DOHH2 (cell line): ENCODE measurements at regions not wholly inside any gene's neighbourhood (a gene's known extent, or its start where the extent isn't known, plus 50 kb on each side); places are given as distances from the start of the nearest gene placed in this dataset.

ENCODE experiments used
- H3F3A ChIP-seq: fragments of 200-600 bp; sonication (generic), shearing (Covaris generic); 2 replicates; pipeline ENCODE4 v1.6.0; 2016; ENCODE audit warnings: antibody characterized with exemption, mild to moderate bottlenecking; ENCODE audit not compliant: control insufficient read depth, insufficient read depth
- H3K27ac ChIP-seq: fragments of 200-600 bp; sonication (generic); 2 replicates; pipeline ENCODE4 v1.5.1; 2014; ENCODE audit warnings: low read depth, mild to moderate bottlenecking, low read length, moderate library complexity
- H3K27me3 ChIP-seq: fragments of 200-600 bp; sonication (generic); 2 replicates; pipeline ENCODE4 v1.6.1; 2014; ENCODE audit warnings: mild to moderate bottlenecking, low read length, mixed read lengths; ENCODE audit not compliant: control insufficient read depth
- H3K36me3 ChIP-seq: fragments of 200-600 bp; sonication (generic); 2 replicates; pipeline ENCODE4 v1.6.1; 2014; ENCODE audit warnings: mild to moderate bottlenecking, low read length, moderate library complexity, mixed read lengths; ENCODE audit not compliant: control insufficient read depth
- H3K4me1 ChIP-seq: fragments of 200-600 bp; sonication (generic); 2 replicates; pipeline ENCODE4 v1.6.1; 2014; ENCODE audit warnings: mild to moderate bottlenecking, low read length, mixed read lengths; ENCODE audit not compliant: control insufficient read depth
- H3K4me2 ChIP-seq: fragments of 200-600 bp; sonication (generic); 2 replicates; pipeline ENCODE4 v1.6.0; 2014; ENCODE audit warnings: mild to moderate bottlenecking, low read length, moderate library complexity
- H3K4me3 ChIP-seq: fragments of 200-600 bp; sonication (generic); 2 replicates; pipeline ENCODE4 v1.5.1; 2014; ENCODE audit warnings: mild to moderate bottlenecking, low read length, mixed read lengths
- H3K79me2 ChIP-seq: fragments of 200-600 bp; sonication (generic); 2 replicates; pipeline ENCODE4 v1.6.1; 2014; ENCODE audit warnings: mild to moderate bottlenecking, low read length, mixed read lengths; ENCODE audit not compliant: control insufficient read depth
- H3K9me2 ChIP-seq: fragments of 200-600 bp; sonication (generic); replicated peaks from 2 replicates; pipeline ENCODE4 v1.6.1; 2014; ENCODE audit warnings: mild to moderate bottlenecking, low read length, mixed read lengths; ENCODE audit not compliant: control insufficient read depth
- H3K9me3 ChIP-seq: fragments of 200-600 bp; sonication (generic); 2 replicates; pipeline ENCODE4 v1.6.1; 2014; ENCODE audit warnings: antibody characterized with exemption, low read length, mixed read lengths; ENCODE audit not compliant: control insufficient read depth, insufficient read depth
- H4K20me1 ChIP-seq: fragments of 200-600 bp; sonication (generic); 2 replicates; pipeline ENCODE4 v1.6.0; 2014; ENCODE audit warnings: low read depth, mild to moderate bottlenecking, antibody characterized with exemption, low read length, moderate library complexity; ENCODE audit not compliant: control insufficient read depth, insufficient read depth
- EZH2phosphoT487 ChIP-seq: fragments of 200-600 bp; sonication (generic); IDR thresholded peaks from 2 replicates; pipeline ENCODE4 v1.6.1; 2017; ENCODE audit warnings: borderline replicate concordance, mild to moderate bottlenecking, antibody characterized with exemption, low read length, moderate library complexity, mixed read lengths
- TF ChIP-seq, protein P1 (sequence below): fragments of 200-600 bp; sonication (generic); IDR thresholded peaks from one replicate; pipeline ENCODE4 v1.5.1; 2014; ENCODE audit warnings: antibody characterized with exemption, mild to moderate bottlenecking, low read depth, low read length; ENCODE audit not compliant: poor library complexity, severe bottlenecking

DNA sequence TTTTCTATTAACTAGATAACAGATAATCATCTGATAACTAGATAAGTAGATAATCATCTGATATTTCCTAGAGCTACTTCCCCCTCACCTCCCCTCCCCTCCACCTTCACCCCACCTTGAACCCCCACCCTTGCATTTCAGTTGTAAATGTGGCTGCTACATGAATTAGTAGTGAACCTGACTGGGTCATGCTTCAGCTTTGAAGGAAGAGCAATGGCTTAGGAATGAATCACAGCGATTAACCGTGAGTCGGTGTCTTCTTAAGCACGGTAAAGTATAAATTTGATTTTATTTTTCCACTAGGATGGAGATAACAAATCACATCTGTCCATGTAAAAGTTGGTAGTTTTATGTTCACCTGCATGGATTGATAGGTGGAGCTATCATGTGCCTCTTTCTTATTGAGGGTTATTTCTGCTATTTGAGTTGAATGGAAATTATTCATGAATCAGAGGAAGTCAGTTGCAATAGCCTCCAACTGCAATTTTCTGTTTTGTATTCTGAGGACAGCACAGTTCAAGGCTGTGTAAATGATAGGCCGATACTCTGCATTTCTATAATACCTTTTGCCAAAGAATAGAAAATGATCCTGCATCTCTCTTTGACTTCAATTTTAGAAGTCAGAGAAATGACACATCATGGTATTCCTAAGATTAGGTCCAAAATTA is 235.0 kb downstream of the PTGER3 start:
- TF ChIP-seq, protein P1, sequence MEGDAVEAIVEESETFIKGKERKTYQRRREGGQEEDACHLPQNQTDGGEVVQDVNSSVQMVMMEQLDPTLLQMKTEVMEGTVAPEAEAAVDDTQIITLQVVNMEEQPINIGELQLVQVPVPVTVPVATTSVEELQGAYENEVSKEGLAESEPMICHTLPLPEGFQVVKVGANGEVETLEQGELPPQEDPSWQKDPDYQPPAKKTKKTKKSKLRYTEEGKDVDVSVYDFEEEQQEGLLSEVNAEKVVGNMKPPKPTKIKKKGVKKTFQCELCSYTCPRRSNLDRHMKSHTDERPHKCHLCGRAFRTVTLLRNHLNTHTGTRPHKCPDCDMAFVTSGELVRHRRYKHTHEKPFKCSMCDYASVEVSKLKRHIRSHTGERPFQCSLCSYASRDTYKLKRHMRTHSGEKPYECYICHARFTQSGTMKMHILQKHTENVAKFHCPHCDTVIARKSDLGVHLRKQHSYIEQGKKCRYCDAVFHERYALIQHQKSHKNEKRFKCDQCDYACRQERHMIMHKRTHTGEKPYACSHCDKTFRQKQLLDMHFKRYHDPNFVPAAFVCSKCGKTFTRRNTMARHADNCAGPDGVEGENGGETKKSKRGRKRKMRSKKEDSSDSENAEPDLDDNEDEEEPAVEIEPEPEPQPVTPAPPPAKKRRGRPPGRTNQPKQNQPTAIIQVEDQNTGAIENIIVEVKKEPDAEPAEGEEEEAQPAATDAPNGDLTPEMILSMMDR = no peak
- TF ChIP-seq EZH2phosphoT487 = no peak
- H3K27me3 ChIP-seq = no peaks in the 10 kb centered on the region
- no peak overlapping the region for H3K4me2 ChIP-seq
- H3K36me3 ChIP-seq = no peaks in the 10 kb centered on the region
- H3K9me2 ChIP-seq = no peaks in the 10 kb centered on the region
- no peaks in the 10 kb centered on the region for H3K4me1 ChIP-seq
- H3K4me3 ChIP-seq = no peak overlapping the region
- H3K27ac ChIP-seq = no peak overlapping the region
- no peaks in the 10 kb centered on the region for H4K20me1 ChIP-seq
- H3K79me2 ChIP-seq = no peaks in the 10 kb centered on the region
- no peaks in the 10 kb centered on the region for H3F3A ChIP-seq
- no peaks in the 10 kb centered on the region for H3K9me3 ChIP-seq

DNA sequence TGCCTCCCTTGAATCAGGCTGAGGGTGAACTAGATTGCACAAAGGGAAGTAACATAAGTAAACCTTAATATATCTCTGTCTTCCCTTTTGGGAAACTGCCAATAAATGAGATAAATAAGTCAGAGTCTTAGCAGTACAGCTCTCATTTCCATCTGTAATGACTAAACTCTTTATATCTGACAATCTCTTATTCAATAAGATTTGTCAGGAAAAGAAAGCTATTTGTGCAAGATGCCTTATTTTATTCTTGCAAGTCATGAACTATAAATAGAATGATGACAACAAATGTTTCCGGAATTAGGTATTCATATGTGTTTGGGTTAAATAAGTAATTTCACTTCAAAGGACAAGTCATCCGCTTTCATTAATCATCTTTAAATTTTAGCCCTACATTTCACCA is 229.2 kb downstream of the PTGER3 start:
- H3K4me2 ChIP-seq = no peak overlapping the region
- H3F3A ChIP-seq = no peaks in the 10 kb centered on the region
- no peak for TF ChIP-seq EZH2phosphoT487
- TF ChIP-seq, protein P1 = no peak
- H3K4me3 ChIP-seq = no peak overlapping the region
- H3K27ac ChIP-seq = no peak overlapping the region
- H3K79me2 ChIP-seq = no peaks in the 10 kb centered on the region
- H3K9me2 ChIP-seq = no peaks in the 10 kb centered on the region
- no peaks in the 10 kb centered on the region for H3K36me3 ChIP-seq
- H4K20me1 ChIP-seq = no peaks in the 10 kb centered on the region
- no peaks in the 10 kb centered on the region for H3K4me1 ChIP-seq
- no peaks in the 10 kb centered on the region for H3K9me3 ChIP-seq
- no peaks in the 10 kb centered on the region for H3K27me3 ChIP-seq

DNA sequence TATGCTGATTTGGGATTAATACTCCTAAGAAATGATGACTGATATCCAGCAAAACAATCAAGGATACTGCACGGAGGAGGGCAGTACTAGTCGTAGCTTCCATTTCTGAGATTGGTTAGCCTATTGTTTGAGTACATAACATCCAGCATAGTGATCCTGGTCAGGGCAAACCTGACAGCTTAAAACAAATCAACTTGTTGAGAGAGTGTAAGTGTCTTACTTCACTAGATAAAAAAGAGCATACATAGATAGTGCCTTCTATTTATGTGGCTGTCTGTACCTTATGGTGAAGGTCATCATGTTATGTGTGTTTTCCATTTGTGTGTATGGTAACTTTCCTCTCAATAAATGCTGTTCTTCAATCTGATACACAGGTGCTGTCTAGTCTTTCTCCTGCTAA is 228.4 kb downstream of the PTGER3 start:
- Histone ChIP-seq H3K4me2 (no peak overlapping the region), H3K79me2 (no peaks in the 10 kb centered on the region), H3K27me3 (no peaks in the 10 kb centered on the region), H3F3A (no peaks in the 10 kb centered on the region), H3K4me1 (no peaks in the 10 kb centered on the region), H3K36me3 (no peaks in the 10 kb centered on the region), H3K9me2 (no peaks in the 10 kb centered on the region), H3K4me3 (no peak overlapping the region), H3K9me3 (no peaks in the 10 kb centered on the region), H4K20me1 (no peaks in the 10 kb centered on the region), H3K27ac (no peak overlapping the region)
- TF ChIP-seq, protein P1 = no peak
- TF ChIP-seq EZH2phosphoT487 = no peak
